ENCODE measurements at regions not wholly inside any gene's neighbourhood (a gene's known extent, or its start where the extent isn't known, plus 50 kb on each side); places are given as distances from the start of the nearest gene placed in this dataset.
A peak's percentile ranks its signal among the peaks of the same experiment; 100 is the strongest.

DNA sequence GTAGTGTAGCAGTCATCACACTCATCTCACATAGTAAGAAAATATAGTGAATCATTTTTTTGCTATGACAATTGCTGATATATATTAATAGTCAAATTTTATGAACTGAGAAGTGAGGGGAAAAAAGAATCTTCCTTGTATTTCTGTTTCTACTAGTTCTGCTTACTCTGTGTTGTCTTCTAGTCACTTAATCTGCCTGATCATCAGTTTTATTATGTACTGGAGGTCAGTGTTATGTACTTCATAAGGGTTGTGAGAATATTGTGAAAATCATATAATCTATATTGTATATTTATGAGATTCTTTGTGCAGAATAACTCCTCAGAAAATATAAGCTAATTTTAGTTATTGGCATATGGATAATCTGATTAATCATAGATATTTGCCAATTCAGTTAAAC, 546.9 kb upstream of the RIOK2 start:
- DNase-seq (ENCODE audit: low spot score), result no peak

DNA sequence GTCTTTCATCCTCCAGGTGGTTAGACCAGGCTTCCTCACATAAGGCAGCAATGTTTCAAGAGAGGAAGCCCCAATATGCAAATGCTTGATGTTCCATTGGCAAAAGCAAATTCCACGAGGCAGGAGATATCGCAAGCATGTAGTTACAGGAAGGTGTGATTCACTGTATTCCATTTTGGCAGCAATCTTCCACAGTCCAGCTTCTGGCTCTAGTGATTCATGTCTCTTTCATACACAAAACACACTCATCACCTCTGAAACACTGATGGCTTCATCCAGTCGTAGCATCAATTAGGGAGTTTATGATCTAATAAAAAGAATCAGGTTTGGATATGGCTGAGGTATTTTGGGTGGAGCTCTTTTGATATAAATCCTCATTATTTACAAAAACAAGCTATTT, 552.2 kb upstream of the RIOK2 start:
- DNase-seq (ENCODE audit: low spot score), result no peak

- DNase-seq (ENCODE audit: low spot score), result no peak
Measured at GRCh38 chr5:97737608-97738007, 554.6 kb upstream of the RIOK2 start.

- DNase-seq (ENCODE audit: low spot score), result no peak
Measured at GRCh38 chr5:97745817-97746216, 562.8 kb upstream of the RIOK2 start.

- DNase-seq (ENCODE audit: low spot score), result no peak
Measured at GRCh38 chr5:97750576-97750975, 567.5 kb upstream of the RIOK2 start.

- DNase-seq (ENCODE audit: low spot score), result no peak
Measured at GRCh38 chr5:97751540-97751939, 568.5 kb upstream of the RIOK2 start.

DNA sequence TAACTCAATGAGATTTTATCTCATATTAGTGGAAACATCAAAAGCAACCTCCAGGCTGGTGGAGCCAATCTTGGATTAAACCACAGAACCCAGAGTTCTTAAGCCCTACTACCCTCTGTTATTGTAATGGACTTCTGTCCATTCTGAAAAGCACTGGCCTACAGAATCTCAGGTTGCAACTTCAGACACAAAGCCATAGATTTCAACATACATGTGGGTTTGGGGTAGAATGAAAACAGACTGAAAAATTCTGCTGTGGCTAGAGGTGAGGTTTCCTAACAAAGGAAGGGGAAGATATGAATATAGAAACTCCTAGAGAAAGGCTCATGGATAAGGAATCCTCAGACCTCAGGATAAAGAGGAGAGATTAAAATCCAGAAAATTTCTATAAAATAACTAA, 569.8 kb upstream of the RIOK2 start:
- DNase-seq (ENCODE audit: low spot score), result no peak

DNA sequence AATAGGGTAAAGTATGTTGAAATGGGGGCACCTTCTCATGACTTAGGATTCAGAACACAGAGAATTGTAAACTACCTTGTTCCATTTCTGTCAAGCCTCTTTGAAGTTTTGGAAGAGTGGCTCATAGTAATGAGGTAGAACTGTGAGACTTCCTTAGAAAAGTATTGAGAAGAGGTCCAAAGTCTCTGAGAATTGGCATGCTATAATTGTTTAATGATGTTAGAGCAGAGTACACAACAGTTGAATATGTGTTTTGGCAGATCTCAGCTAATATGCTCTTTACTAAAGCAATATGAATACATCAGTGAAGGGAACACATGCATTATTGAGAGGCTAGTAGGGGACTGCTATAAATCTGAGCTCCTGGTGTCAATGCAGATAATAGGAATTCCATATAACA, 579.4 kb upstream of the RIOK2 start:
- DNase-seq (ENCODE audit: low spot score), result no peak

DNA sequence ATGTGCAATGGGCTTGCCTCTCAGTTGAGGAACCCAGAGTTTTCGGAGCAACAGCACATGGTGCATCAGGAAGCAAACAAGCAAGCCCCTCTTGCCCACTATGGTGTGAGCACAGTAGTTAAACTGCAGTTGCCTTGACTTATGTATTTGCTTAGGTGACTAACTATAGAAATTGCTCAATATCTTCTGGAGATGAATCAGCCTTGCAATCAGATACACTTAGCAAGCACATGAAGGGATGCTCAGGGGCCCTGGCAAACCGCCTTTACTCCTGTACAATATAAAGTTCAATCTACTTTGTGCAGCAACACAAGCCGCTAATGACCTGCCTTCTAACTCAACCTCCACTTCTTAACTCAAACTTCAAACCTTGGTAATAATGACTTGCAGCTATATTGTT, 581.7 kb upstream of the RIOK2 start:
- no peak for DNase-seq (ENCODE audit: low spot score)

DNA sequence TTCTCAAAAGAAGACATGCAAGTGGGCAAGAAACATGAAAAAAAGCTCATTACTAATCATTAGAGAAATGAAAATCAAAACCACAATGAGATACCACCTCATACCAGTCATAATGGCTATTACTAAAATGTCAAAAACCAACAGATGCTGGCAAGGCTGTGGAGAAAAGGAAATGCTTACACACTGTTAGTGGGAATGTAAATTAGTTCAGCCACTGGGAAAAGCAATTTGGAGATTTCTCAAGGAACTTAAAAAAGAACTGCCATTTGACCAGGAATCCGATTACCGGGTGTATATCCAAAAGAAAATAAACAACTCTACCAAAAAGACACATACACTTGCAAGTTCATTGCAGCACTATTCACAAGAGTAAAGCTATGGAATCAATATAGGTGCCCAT, 595.4 kb upstream of the RIOK2 start:
- no peak for DNase-seq (ENCODE audit: low spot score)

DNA sequence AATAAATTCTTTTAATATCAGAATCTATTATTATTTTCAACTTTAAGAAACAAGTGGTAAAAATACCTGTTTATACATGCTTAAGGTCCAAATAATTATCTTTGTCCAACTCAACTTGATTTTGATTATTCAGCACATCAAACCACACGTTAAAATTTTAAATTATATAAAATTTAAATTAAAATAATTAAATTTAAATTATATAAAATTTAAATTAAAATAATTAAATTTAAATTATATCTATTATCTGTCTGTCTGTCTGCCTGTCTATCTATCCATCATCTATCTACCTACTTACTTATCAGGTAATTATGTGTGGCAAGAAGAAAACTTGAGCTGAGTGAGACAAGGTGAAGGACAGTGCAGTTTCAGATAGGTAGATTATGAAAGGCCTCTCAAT, 605.3 kb upstream of the RIOK2 start:
- DNase-seq (ENCODE audit: low spot score), result no peak

DNA sequence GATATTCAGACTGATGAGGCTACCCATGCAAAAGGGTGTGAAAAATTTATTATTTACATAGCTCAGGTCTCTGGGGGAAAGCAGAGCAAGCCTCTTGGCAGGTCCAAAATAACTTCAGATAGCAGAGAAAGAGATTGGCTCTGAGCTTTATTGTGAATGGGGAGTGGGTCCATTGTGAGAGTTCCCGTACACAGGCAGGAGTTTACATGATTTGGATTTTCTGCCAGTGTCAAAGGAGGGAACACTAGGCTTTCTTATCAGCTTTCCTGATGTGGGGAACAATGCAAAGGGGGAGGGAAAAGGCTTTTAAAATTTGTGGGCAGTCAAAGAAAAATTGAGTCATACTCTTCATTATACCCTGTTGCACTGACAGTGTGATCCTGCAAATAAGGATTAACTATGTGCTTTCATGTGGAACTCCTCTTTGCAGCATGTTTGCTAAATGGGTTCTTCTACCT, 615.0 kb upstream of the RIOK2 start:
- no peak for DNase-seq (ENCODE audit: low spot score)

GRCh38 chr5:97801461-97801860, 618.4 kb upstream of the RIOK2 start:
- DNase-seq (ENCODE audit: low spot score), result no peak

DNA sequence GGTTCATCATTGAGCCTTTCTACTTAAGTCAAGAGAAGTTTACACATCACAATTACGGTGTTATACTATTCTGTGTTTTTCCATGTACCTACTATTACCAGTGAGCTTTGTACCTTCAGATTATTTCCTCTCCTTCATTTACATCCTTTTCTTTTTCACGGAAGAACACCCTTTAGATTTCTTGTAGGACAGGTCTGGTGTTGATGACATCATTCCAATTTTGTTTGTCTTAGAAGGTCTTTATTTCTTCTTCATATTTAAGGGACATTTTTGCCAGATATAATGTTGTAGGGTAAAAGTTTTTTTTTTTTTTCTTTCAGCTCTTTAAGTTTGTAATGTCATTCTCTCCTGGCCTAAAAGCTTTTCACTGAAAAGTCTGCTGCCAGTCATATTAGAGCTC, 637.1 kb upstream of the RIOK2 start:
- no peak for DNase-seq (ENCODE audit: low spot score)

- DNase-seq (ENCODE audit: low spot score), result no peak
Measured at GRCh38 chr5:97832645-97833296, 649.7 kb upstream of the RIOK2 start.

DNA sequence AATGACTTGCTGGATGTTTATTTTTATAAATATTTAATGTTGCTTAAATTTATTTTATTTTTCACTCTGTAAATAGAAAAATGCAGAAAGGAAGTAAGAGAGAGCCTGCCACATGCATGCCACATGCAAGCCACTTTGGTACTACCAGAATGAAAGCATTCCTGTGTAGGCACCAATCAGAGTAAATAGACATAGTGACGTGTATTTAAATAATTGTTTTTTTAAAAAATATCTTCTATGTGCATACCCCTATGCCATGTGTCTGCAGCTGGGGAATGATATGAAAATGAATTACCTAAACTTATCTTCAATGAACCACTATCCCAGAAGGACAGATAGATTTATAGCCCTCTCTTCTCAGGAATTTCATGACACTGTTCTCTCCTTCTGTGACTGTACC, 651.5 kb upstream of the RIOK2 start:
- no peak for DNase-seq (ENCODE audit: low spot score)

GRCh38 chr5:97835112-97835511, 652.1 kb upstream of the RIOK2 start:
- no peak for DNase-seq (ENCODE audit: low spot score)

- DNase-seq (ENCODE audit: low spot score), result no peak
Measured at GRCh38 chr5:97836816-97837215, 653.8 kb upstream of the RIOK2 start.

GRCh38 chr5:97838214-97838613, 655.2 kb upstream of the RIOK2 start:
- DNase-seq (ENCODE audit: low spot score), result peak; percentile 58

DNA sequence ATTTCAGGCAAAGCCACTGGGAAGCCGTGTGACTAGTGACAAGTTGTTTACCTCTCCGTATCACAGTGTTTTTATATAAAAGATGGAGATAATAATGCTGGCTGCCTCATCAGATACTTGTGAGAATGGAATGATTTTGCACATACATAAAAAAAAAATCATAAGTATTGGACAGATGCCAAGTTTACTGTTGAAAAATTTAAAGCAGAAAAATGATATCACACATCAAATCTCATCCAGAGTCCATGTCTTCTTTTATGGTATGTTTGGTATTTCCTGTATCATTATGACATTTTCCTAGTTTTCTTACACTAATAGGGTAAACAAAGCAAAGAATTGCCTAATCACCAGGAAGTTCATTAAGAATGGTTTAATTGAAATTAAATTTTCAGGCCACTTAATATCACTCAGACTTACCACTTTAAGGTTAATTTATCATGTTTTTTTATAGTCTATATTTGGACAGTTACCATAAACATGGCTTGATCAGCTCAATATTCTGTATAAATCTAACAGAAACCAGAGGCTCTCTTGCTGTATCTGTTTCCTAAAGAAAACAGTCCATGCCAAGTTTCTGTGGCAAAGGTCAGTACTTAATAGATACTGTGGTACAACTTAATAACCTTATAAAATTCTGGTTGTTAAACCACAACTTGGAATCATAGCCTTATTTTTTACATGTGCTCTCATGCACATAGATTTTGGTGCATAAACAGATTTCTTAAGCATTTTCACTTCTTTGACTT, 656.5 kb upstream of the RIOK2 start:
- no peak for DNase-seq (ENCODE audit: low spot score)

- no peak for DNase-seq (ENCODE audit: low spot score)
Measured at GRCh38 chr5:97840643-97841042, 657.6 kb upstream of the RIOK2 start.

DNA sequence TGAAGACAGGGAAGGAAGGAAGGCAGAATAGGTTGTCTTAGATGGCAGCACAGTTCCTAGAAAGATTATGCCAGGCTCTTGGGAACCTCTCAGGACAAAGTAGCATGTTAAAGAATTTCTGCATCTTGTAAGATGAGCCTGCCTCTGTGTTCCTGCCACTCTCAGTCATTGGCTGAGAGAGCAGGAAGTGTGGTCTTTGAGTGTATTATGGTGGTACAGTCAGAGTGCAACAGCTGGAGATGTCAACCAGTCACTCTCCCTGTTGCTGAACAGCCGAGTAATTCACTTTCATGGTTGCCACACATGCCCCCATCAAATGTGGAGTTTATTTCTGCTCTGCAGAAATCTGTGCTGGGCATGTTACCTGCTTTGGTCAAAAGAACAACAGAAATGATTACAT, 659.6 kb upstream of the RIOK2 start:
- DNase-seq (ENCODE audit: low spot score), result no peak

GRCh38 chr5:97844797-97845196, 661.8 kb upstream of the RIOK2 start:
- no peak for DNase-seq (ENCODE audit: low spot score)

- no peak for DNase-seq (ENCODE audit: low spot score)
Measured at GRCh38 chr5:97846643-97847042, 663.6 kb upstream of the RIOK2 start.
